ENCODE measurements at regions not wholly inside any gene's neighbourhood (a gene's known extent, or its start where the extent isn't known, plus 50 kb on each side); places are given as distances from the start of the nearest gene placed in this dataset.

DNA sequence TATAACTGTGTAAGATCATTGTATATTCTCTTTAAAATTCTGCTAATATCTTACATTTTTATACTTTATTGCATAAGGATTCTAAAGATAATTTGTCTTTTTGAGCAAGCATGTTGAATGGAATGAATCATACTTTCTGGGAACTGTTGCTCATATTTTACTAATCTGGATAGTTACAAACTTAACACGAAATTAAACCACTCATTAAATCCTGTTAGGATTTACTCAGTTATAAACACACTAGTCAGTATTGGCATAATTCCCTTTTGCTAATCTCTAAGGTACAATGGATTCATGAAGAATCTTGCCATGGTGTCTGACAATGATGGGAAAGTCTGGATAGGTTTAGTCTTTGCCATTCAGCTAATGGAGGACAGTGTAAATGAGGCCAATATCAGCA is 338.1 kb upstream of the SMC2 start:
- Histone ChIP-seq H3K36me3 (ENCODE audit: insufficient read depth) (no peaks in the 10 kb centered on the region), H3K9me2 (ENCODE audit: insufficient read depth) (no peaks in the 10 kb centered on the region), H3K79me2 (replicated peaks; ENCODE audit: insufficient read depth) (no peaks in the 10 kb centered on the region), H3K4me1 (ENCODE audit: insufficient read depth) (no peaks in the 10 kb centered on the region), H3K27ac (ENCODE audit: low read depth) (no peak overlapping the region), H3K4me2 (no peak overlapping the region), H2AFZ (no peak overlapping the region), H3K27me3 (ENCODE audit: insufficient read depth) (no peaks in the 10 kb centered on the region), H4K20me1 (replicated peaks; ENCODE audit: insufficient read depth) (no peaks in the 10 kb centered on the region), H3F3A (replicated peaks; ENCODE audit: low read depth) (no peaks in the 10 kb centered on the region), H3K4me3 (no peak overlapping the region)
- TF ChIP-seq STAT1 (IDR thresholded peaks at IDR 0.05; ENCODE audit: unreplicated experiment) = no peak
- TF ChIP-seq, protein P1, sequence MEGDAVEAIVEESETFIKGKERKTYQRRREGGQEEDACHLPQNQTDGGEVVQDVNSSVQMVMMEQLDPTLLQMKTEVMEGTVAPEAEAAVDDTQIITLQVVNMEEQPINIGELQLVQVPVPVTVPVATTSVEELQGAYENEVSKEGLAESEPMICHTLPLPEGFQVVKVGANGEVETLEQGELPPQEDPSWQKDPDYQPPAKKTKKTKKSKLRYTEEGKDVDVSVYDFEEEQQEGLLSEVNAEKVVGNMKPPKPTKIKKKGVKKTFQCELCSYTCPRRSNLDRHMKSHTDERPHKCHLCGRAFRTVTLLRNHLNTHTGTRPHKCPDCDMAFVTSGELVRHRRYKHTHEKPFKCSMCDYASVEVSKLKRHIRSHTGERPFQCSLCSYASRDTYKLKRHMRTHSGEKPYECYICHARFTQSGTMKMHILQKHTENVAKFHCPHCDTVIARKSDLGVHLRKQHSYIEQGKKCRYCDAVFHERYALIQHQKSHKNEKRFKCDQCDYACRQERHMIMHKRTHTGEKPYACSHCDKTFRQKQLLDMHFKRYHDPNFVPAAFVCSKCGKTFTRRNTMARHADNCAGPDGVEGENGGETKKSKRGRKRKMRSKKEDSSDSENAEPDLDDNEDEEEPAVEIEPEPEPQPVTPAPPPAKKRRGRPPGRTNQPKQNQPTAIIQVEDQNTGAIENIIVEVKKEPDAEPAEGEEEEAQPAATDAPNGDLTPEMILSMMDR (conservative IDR thresholded peaks at IDR 0.05; ENCODE audit: low read depth in 2 of 2) = no peak
- TF ChIP-seq, protein P2, sequence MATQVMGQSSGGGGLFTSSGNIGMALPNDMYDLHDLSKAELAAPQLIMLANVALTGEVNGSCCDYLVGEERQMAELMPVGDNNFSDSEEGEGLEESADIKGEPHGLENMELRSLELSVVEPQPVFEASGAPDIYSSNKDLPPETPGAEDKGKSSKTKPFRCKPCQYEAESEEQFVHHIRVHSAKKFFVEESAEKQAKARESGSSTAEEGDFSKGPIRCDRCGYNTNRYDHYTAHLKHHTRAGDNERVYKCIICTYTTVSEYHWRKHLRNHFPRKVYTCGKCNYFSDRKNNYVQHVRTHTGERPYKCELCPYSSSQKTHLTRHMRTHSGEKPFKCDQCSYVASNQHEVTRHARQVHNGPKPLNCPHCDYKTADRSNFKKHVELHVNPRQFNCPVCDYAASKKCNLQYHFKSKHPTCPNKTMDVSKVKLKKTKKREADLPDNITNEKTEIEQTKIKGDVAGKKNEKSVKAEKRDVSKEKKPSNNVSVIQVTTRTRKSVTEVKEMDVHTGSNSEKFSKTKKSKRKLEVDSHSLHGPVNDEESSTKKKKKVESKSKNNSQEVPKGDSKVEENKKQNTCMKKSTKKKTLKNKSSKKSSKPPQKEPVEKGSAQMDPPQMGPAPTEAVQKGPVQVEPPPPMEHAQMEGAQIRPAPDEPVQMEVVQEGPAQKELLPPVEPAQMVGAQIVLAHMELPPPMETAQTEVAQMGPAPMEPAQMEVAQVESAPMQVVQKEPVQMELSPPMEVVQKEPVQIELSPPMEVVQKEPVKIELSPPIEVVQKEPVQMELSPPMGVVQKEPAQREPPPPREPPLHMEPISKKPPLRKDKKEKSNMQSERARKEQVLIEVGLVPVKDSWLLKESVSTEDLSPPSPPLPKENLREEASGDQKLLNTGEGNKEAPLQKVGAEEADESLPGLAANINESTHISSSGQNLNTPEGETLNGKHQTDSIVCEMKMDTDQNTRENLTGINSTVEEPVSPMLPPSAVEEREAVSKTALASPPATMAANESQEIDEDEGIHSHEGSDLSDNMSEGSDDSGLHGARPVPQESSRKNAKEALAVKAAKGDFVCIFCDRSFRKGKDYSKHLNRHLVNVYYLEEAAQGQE (IDR thresholded peaks at IDR 0.05; ENCODE audit: unreplicated experiment) = no peak
- no peak for TF ChIP-seq EZH2 (IDR thresholded peaks at IDR 0.05; ENCODE audit: low read depth, unreplicated experiment)
- TF ChIP-seq POLR2AphosphoS5 (IDR thresholded peaks at IDR 0.05; ENCODE audit: low read depth) = no peak
- no peak for TF ChIP-seq JUNB (IDR thresholded peaks at IDR 0.05; ENCODE audit: unreplicated experiment)
- TF ChIP-seq NANOG (IDR thresholded peaks at IDR 0.05; ENCODE audit: borderline replicate concordance) = no peak
- TF ChIP-seq CREB1 (CRISPR knock-in tag; IDR thresholded peaks at IDR 0.05; ENCODE audit: low read depth) = no peak
- TF ChIP-seq, protein P3, sequence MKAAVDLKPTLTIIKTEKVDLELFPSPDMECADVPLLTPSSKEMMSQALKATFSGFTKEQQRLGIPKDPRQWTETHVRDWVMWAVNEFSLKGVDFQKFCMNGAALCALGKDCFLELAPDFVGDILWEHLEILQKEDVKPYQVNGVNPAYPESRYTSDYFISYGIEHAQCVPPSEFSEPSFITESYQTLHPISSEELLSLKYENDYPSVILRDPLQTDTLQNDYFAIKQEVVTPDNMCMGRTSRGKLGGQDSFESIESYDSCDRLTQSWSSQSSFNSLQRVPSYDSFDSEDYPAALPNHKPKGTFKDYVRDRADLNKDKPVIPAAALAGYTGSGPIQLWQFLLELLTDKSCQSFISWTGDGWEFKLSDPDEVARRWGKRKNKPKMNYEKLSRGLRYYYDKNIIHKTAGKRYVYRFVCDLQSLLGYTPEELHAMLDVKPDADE (IDR thresholded peaks at IDR 0.05) = no peak
- no peak for TF ChIP-seq EZH2phosphoT487 (IDR thresholded peaks at IDR 0.05; ENCODE audit: unreplicated experiment)
- no peak for TF ChIP-seq ZNF331 (CRISPR knock-in tag; IDR thresholded peaks at IDR 0.05; ENCODE audit: low read depth)
- no peak for TF ChIP-seq ZNF114 (CRISPR knock-in tag; IDR thresholded peaks at IDR 0.05)
- TF ChIP-seq, protein P4, sequence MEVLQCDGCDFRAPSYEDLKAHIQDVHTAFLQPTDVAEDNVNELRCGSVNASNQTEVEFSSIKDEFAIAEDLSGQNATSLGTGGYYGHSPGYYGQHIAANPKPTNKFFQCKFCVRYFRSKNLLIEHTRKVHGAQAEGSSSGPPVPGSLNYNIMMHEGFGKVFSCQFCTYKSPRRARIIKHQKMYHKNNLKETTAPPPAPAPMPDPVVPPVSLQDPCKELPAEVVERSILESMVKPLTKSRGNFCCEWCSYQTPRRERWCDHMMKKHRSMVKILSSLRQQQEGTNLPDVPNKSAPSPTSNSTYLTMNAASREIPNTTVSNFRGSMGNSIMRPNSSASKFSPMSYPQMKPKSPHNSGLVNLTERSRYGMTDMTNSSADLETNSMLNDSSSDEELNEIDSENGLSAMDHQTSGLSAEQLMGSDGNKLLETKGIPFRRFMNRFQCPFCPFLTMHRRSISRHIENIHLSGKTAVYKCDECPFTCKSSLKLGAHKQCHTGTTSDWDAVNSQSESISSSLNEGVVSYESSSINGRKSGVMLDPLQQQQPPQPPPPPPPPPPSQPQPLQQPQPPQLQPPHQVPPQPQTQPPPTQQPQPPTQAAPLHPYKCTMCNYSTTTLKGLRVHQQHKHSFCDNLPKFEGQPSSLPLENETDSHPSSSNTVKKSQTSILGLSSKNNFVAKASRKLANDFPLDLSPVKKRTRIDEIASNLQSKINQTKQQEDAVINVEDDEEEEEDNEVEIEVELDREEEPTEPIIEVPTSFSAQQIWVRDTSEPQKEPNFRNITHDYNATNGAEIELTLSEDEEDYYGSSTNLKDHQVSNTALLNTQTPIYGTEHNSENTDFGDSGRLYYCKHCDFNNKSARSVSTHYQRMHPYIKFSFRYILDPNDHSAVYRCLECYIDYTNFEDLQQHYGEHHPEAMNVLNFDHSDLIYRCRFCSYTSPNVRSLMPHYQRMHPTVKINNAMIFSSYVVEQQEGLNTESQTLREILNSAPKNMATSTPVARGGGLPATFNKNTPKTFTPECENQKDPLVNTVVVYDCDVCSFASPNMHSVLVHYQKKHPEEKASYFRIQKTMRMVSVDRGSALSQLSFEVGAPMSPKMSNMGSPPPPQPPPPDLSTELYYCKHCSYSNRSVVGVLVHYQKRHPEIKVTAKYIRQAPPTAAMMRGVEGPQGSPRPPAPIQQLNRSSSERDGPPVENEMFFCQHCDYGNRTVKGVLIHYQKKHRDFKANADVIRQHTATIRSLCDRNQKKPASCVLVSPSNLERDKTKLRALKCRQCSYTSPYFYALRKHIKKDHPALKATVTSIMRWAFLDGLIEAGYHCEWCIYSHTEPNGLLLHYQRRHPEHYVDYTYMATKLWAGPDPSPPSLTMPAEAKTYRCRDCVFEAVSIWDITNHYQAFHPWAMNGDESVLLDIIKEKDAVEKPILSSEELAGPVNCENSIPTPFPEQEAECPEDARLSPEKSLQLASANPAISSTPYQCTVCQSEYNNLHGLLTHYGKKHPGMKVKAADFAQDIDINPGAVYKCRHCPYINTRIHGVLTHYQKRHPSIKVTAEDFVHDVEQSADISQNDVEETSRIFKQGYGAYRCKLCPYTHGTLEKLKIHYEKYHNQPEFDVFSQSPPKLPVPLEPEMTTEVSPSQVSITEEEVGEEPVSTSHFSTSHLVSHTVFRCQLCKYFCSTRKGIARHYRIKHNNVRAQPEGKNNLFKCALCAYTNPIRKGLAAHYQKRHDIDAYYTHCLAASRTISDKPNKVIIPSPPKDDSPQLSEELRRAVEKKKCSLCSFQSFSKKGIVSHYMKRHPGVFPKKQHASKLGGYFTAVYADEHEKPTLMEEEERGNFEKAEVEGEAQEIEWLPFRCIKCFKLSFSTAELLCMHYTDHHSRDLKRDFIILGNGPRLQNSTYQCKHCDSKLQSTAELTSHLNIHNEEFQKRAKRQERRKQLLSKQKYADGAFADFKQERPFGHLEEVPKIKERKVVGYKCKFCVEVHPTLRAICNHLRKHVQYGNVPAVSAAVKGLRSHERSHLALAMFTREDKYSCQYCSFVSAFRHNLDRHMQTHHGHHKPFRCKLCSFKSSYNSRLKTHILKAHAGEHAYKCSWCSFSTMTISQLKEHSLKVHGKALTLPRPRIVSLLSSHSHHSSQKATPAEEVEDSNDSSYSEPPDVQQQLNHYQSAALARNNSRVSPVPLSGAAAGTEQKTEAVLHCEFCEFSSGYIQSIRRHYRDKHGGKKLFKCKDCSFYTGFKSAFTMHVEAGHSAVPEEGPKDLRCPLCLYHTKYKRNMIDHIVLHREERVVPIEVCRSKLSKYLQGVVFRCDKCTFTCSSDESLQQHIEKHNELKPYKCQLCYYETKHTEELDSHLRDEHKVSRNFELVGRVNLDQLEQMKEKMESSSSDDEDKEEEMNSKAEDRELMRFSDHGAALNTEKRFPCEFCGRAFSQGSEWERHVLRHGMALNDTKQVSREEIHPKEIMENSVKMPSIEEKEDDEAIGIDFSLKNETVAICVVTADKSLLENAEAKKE (CRISPR knock-in tag; IDR thresholded peaks at IDR 0.05) = no peak
- Mint-ChIP-seq H3K36me3 (ENCODE audit: low read depth) (peaks cover 21% of the 10 kb centered on the region), H3K4me1 (no peaks in the 10 kb centered on the region), H3K4me3 (no peak overlapping the region), H3K27me3 (ENCODE audit: insufficient read depth, low read depth, poor library complexity) (peaks cover 1% of the 10 kb centered on the region), H3K27ac (no peak overlapping the region), H3K9me3 (peaks cover 81% of the 10 kb centered on the region)
- no peak for DNase-seq (ENCODE audit: low spot score)
- ATAC-seq = no peak
